Amniotic stem cell (primary cell): ENCODE measurements at regions not wholly inside any gene's neighbourhood (a gene's known extent, or its start where the extent isn't known, plus 50 kb on each side); places are given as distances from the start of the nearest gene placed in this dataset.

ENCODE experiments used
- DNase-seq: peaks from one replicate; lab custom pipeline; 2025; lab: John Stamatoyannopoulos, UW

GRCh38 chr1:90139837-90140236 is 144.9 kb downstream of the ZNF326 start:
- no peak for DNase-seq

- no peak for DNase-seq
Observed at GRCh38 chr1:90135286-90135685, 140.4 kb downstream of the ZNF326 start.

- DNase-seq: no peak
Observed at GRCh38 chr1:90134175-90134955, 139.5 kb downstream of the ZNF326 start.

- no peak for DNase-seq
Observed at GRCh38 chr1:90133133-90133532, 138.2 kb downstream of the ZNF326 start.

GRCh38 chr1:90132306-90132705 is 137.4 kb downstream of the ZNF326 start:
- DNase-seq: no peak

- no peak for DNase-seq
Observed at GRCh38 chr1:90127288-90127953, 132.5 kb downstream of the ZNF326 start.

GRCh38 chr1:90126834-90127233 is 131.9 kb downstream of the ZNF326 start:
- DNase-seq: no peak

- no peak for DNase-seq
Observed at GRCh38 chr1:90122654-90123340, 127.9 kb downstream of the ZNF326 start.

GRCh38 chr1:90114521-90115141 is 119.7 kb downstream of the ZNF326 start:
- DNase-seq: peak; percentile 6

GRCh38 chr1:90107990-90108389 is 113.1 kb downstream of the ZNF326 start:
- no peak for DNase-seq

GRCh38 chr1:90106311-90106710 is 111.4 kb downstream of the ZNF326 start:
- DNase-seq: no peak

- no peak for DNase-seq
Observed at GRCh38 chr1:90104941-90105538, 110.1 kb downstream of the ZNF326 start.

- no peak for DNase-seq
Observed at GRCh38 chr1:90100566-90100965, 105.7 kb downstream of the ZNF326 start.

- no peak for DNase-seq
Observed at GRCh38 chr1:90092441-90092840, 97.5 kb downstream of the ZNF326 start.
